Keratinocyte (primary cell): ENCODE measurements at regions not wholly inside any gene's neighbourhood (a gene's known extent, or its start where the extent isn't known, plus 50 kb on each side); places are given as distances from the start of the nearest gene placed in this dataset.

Source experiments
- EZH2 ChIP-seq: IDR thresholded peaks from one replicate; pipeline ENCODE4 v1.6.1; 2012; ENCODE audit warnings: inconsistent platforms, mild to moderate bottlenecking, low read length, moderate library complexity
- TF ChIP-seq, protein P1 (sequence below), 3 experiments: IDR thresholded peaks in 1 of 3; conservative IDR thresholded peaks in 1 of 3; optimal IDR thresholded peaks in 1 of 3; 2 replicates in 2 of 3; 3 replicates in 1 of 3; pipeline versions ENCODE3 to v1.5.1; 2011; ENCODE audit warnings: low read length in 3 of 3, mild to moderate bottlenecking in 3 of 3, moderate library complexity in 2 of 3, control low read depth in 1 of 3, inconsistent platforms in 1 of 3; ENCODE audit not compliant: insufficient read depth in 2 of 3; ENCODE audit errors: extremely low read depth in 1 of 3

DNA sequence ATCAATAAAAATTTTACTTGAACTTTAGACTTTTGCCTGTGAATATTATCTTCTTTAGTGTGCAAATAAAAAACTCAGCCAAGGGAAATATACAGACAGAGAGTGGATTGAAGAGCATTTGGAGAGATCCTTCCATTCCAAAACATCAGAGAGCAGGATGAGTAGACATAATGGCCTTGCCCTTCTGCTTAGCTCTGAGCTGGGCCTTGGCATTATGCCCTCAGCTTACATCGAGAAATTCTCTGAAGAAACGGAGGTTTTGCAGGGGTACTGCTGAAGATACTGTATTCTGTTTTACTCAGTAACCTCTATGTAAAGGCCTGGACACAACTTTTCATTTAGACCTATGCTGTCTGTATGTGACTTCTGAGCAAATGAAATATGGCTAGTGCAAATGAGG lies 317.4 kb downstream of the STIM2 start:
- no peak for TF ChIP-seq EZH2
- TF ChIP-seq, protein P1, sequence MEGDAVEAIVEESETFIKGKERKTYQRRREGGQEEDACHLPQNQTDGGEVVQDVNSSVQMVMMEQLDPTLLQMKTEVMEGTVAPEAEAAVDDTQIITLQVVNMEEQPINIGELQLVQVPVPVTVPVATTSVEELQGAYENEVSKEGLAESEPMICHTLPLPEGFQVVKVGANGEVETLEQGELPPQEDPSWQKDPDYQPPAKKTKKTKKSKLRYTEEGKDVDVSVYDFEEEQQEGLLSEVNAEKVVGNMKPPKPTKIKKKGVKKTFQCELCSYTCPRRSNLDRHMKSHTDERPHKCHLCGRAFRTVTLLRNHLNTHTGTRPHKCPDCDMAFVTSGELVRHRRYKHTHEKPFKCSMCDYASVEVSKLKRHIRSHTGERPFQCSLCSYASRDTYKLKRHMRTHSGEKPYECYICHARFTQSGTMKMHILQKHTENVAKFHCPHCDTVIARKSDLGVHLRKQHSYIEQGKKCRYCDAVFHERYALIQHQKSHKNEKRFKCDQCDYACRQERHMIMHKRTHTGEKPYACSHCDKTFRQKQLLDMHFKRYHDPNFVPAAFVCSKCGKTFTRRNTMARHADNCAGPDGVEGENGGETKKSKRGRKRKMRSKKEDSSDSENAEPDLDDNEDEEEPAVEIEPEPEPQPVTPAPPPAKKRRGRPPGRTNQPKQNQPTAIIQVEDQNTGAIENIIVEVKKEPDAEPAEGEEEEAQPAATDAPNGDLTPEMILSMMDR (optimal IDR thresholded peaks at IDR 0.05 in 1 of 3, IDR thresholded peaks at IDR 0.05 in 1 of 3, conservative IDR thresholded peaks at IDR 0.05 in 1 of 3; ENCODE audit: extremely low read depth in 1 of 3, insufficient read depth in 2 of 3, low read length in 3 of 3), result no peak
